ENCODE measurements at regions not wholly inside any gene's neighbourhood (a gene's known extent, or its start where the extent isn't known, plus 50 kb on each side); places are given as distances from the start of the nearest gene placed in this dataset.

DNA sequence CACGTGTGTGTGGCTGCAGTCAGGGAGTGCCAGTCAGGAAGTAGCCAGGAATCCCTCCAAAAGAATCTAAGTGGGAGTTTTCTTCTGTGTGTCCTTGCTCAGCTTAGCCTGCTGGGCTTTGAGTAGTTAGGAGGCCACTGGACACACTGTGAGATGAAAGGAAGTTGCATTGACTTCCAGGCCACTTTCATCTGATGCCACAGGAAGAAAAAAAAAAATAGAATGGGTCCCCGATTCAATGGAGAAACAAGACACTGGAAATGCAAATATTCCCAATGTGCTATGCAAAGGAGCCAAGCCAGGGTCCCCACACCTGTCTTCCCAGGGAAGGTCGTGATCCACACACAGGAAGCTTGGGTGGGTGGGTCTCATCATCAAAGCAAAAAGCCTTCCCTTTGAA, 95.6 kb upstream of the E2F8 start:
- CTCF ChIA-PET: interaction anchor here (0.6 to 1.1 kb wide), 3 partner anchors 10 to 702 kb away, joined by 3 to 7 read pairs (median 6); partner anchors contain the start of gene SPTY2D1

More for the DNA sequence above, 95.6 kb upstream of the E2F8 start:
- POLR2A ChIA-PET: no interaction called here
- Histone ChIP-seq H3K9me3 (replicated peaks; ENCODE audit: control insufficient read depth, insufficient read depth, low read length) (no peaks in the 10 kb centered on the region), H3K4me2 (ENCODE audit: control insufficient read depth, insufficient read depth) (no peak overlapping the region), H3K27ac (ENCODE audit: control insufficient read depth, insufficient read depth) (no peak overlapping the region), H2AFZ (ENCODE audit: control insufficient read depth, low read depth, low read length) (no peak overlapping the region), H3K4me1 (ENCODE audit: control insufficient read depth, insufficient read depth, low read length) (peaks cover 8% of the 10 kb centered on the region), H4K20me1 (ENCODE audit: control insufficient read depth, insufficient read depth) (no peaks in the 10 kb centered on the region), H3K9ac (ENCODE audit: control insufficient read depth, insufficient read depth, low read length) (no peak overlapping the region), H3K4me3 (no peak overlapping the region), H3K27me3 (replicated peaks in 1 of 2; ENCODE audit: control insufficient read depth in 2 of 2, insufficient read depth in 2 of 2, low read length in 1 of 2) (no peaks in the 10 kb centered on the region), H3K36me3 (ENCODE audit: control insufficient read depth in 2 of 2, insufficient read depth in 2 of 2, low read length in 1 of 2) (no peaks in the 10 kb centered on the region), H3K79me2 (ENCODE audit: control insufficient read depth, insufficient read depth, low read length) (no peaks in the 10 kb centered on the region)
- ATAC-seq (no peak), DNase-seq (ENCODE audit: low read depth, low spot score) (no peak), FAIRE-seq (no peak)
- TF ChIP-seq SIN3A (IDR thresholded peaks at IDR 0.05; ENCODE audit: low read depth, low read length): no peak
- TF ChIP-seq, protein P1, sequence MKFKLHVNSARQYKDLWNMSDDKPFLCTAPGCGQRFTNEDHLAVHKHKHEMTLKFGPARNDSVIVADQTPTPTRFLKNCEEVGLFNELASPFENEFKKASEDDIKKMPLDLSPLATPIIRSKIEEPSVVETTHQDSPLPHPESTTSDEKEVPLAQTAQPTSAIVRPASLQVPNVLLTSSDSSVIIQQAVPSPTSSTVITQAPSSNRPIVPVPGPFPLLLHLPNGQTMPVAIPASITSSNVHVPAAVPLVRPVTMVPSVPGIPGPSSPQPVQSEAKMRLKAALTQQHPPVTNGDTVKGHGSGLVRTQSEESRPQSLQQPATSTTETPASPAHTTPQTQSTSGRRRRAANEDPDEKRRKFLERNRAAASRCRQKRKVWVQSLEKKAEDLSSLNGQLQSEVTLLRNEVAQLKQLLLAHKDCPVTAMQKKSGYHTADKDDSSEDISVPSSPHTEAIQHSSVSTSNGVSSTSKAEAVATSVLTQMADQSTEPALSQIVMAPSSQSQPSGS (IDR thresholded peaks at IDR 0.05; ENCODE audit: low read length): no peak
- TF ChIP-seq MEF2A (IDR thresholded peaks at IDR 0.05; ENCODE audit: insufficient read depth, low read depth, low read length): no peak
- no peak for TF ChIP-seq BHLHE40 (IDR thresholded peaks at IDR 0.05; ENCODE audit: borderline replicate concordance in 1 of 2, low read depth in 2 of 2, low read length in 1 of 2)
- TF ChIP-seq KDM1A (IDR thresholded peaks at IDR 0.05; ENCODE audit: borderline replicate concordance): no peak
- TF ChIP-seq, protein P2, sequence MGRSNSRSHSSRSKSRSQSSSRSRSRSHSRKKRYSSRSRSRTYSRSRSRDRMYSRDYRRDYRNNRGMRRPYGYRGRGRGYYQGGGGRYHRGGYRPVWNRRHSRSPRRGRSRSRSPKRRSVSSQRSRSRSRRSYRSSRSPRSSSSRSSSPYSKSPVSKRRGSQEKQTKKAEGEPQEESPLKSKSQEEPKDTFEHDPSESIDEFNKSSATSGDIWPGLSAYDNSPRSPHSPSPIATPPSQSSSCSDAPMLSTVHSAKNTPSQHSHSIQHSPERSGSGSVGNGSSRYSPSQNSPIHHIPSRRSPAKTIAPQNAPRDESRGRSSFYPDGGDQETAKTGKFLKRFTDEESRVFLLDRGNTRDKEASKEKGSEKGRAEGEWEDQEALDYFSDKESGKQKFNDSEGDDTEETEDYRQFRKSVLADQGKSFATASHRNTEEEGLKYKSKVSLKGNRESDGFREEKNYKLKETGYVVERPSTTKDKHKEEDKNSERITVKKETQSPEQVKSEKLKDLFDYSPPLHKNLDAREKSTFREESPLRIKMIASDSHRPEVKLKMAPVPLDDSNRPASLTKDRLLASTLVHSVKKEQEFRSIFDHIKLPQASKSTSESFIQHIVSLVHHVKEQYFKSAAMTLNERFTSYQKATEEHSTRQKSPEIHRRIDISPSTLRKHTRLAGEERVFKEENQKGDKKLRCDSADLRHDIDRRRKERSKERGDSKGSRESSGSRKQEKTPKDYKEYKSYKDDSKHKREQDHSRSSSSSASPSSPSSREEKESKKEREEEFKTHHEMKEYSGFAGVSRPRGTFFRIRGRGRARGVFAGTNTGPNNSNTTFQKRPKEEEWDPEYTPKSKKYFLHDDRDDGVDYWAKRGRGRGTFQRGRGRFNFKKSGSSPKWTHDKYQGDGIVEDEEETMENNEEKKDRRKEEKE (IDR thresholded peaks at IDR 0.05): no peak
- no peak for TF ChIP-seq GATAD2B (conservative IDR thresholded peaks at IDR 0.05; ENCODE audit: low read depth)
- no peak for TF ChIP-seq SMC3 (IDR thresholded peaks at IDR 0.05; ENCODE audit: borderline replicate concordance, low read length)
- no peak for TF ChIP-seq TARDBP (IDR thresholded peaks at IDR 0.05; ENCODE audit: borderline replicate concordance)
- TF ChIP-seq, protein P3, sequence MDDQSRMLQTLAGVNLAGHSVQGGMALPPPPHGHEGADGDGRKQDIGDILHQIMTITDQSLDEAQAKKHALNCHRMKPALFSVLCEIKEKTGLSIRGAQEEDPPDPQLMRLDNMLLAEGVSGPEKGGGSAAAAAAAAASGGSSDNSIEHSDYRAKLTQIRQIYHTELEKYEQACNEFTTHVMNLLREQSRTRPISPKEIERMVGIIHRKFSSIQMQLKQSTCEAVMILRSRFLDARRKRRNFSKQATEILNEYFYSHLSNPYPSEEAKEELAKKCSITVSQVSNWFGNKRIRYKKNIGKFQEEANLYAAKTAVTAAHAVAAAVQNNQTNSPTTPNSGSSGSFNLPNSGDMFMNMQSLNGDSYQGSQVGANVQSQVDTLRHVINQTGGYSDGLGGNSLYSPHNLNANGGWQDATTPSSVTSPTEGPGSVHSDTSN (IDR thresholded peaks at IDR 0.05; ENCODE audit: insufficient replicate concordance, low read depth, low read length): no peak
- no peak for TF ChIP-seq RUNX3 (IDR thresholded peaks at IDR 0.05; ENCODE audit: low read length)
- TF ChIP-seq DPF2 (IDR thresholded peaks at IDR 0.05): no peak
- TF ChIP-seq HCFC1 (IDR thresholded peaks at IDR 0.05; ENCODE audit: low read length): no peak
- no peak for TF ChIP-seq ZZZ3 (IDR thresholded peaks at IDR 0.05; ENCODE audit: control insufficient read depth, insufficient read length, low read depth)
- no peak for TF ChIP-seq HDGF (IDR thresholded peaks at IDR 0.05)
- TF ChIP-seq ZNF384 (IDR thresholded peaks at IDR 0.05; ENCODE audit: borderline replicate concordance, low read depth, low read length): no peak
- TF ChIP-seq RB1 (IDR thresholded peaks at IDR 0.05; ENCODE audit: borderline replicate concordance): no peak
- RAD21 ChIA-PET (ENCODE audit: unreplicated experiment): interaction anchor here (0.8 kb wide), 1 partner anchor 9 kb away, joined by 4 read pairs; no protein-coding TSS in a partner anchor
- SMC1A ChIA-PET (ENCODE audit: uncharacterized antibody, unreplicated experiment): interaction anchor here (0.6 to 1.2 kb wide), 2 partner anchors 10 to 386 kb away, joined by 5 to 6 read pairs; no protein-coding TSS in a partner anchor
- 0% methylated on average over 3 of the region's 3 CpGs for WGBS (ENCODE audit: insufficient coverage, insufficient replicate concordance, low lambda C conversion rate, missing lambda C conversion rate)
- intact Hi-C loops (cut with micrococcal nuclease; ENCODE audit: unreplicated experiment): no loop called here
- in situ Hi-C loops (cut with MboI): no loop called here
- no TSS peak for BruUV-seq (replicated peaks)

Measured in GM12878 (cell line).